ENCODE measurements at regions not wholly inside any gene's neighbourhood (a gene's known extent, or its start where the extent isn't known, plus 50 kb on each side); places are given as distances from the start of the nearest gene placed in this dataset.

GRCh38 chr7:46213154-46213537, 292.1 kb upstream of the IGFBP3 start:
- DNase-seq, result no peak

- DNase-seq, result no peak
These were observed 291.5 kb upstream of the IGFBP3 start for GRCh38 chr7:46212425-46213153.

- DNase-seq, result no peak
These were observed 289.4 kb upstream of the IGFBP3 start for GRCh38 chr7:46210467-46210866.

- no peak for DNase-seq
These were observed 288.7 kb upstream of the IGFBP3 start for GRCh38 chr7:46209611-46210388.

GRCh38 chr7:46208635-46209525, 287.8 kb upstream of the IGFBP3 start:
- no peak for DNase-seq

GRCh38 chr7:46207931-46208634, 287.0 kb upstream of the IGFBP3 start:
- DNase-seq, result no peak

GRCh38 chr7:46206476-46207060, 285.5 kb upstream of the IGFBP3 start:
- no peak for DNase-seq

- no peak for DNase-seq
These were observed 284.4 kb upstream of the IGFBP3 start for GRCh38 chr7:46205478-46205877.

GRCh38 chr7:46203926-46204325, 282.9 kb upstream of the IGFBP3 start:
- no peak for DNase-seq

GRCh38 chr7:46202379-46202778, 281.3 kb upstream of the IGFBP3 start:
- DNase-seq, result no peak

GRCh38 chr7:46201961-46202360, 280.9 kb upstream of the IGFBP3 start:
- no peak for DNase-seq

- DNase-seq, result no peak
These were observed 277.6 kb upstream of the IGFBP3 start for GRCh38 chr7:46198701-46199100.

GRCh38 chr7:46197785-46198540, 276.9 kb upstream of the IGFBP3 start:
- no peak for DNase-seq

GRCh38 chr7:46195934-46196333, 274.9 kb upstream of the IGFBP3 start:
- no peak for DNase-seq

- no peak for DNase-seq
These were observed 271.2 kb upstream of the IGFBP3 start for GRCh38 chr7:46192271-46192670.

- no peak for DNase-seq
These were observed 270.7 kb upstream of the IGFBP3 start for GRCh38 chr7:46191776-46192175.

GRCh38 chr7:46191296-46191695, 270.2 kb upstream of the IGFBP3 start:
- no peak for DNase-seq

GRCh38 chr7:46189255-46189790, 268.3 kb upstream of the IGFBP3 start:
- DNase-seq, result no peak

GRCh38 chr7:46186131-46186530, 265.1 kb upstream of the IGFBP3 start:
- no peak for DNase-seq

- DNase-seq, result no peak
These were observed 258.1 kb upstream of the IGFBP3 start for GRCh38 chr7:46179061-46179610.

GRCh38 chr7:46178661-46179060, 257.6 kb upstream of the IGFBP3 start:
- DNase-seq, result no peak
